A673 (cell line): ENCODE measurements at regions not wholly inside any gene's neighbourhood (a gene's known extent, or its start where the extent isn't known, plus 50 kb on each side); places are given as distances from the start of the nearest gene placed in this dataset.

ENCODE experiments used
- BruUV-seq: library from RNA; stranded (reverse); fragments of 400-500 nt; replicated peaks from 2 replicates; lab custom pipeline; 2021; lab: Mats Ljungman, UMichigan
- CTCF ChIA-PET: fragments of 300-600 bp; sonication (Branson Sonifier 250); formaldehyde crosslinking; loops from one replicate; lab custom pipeline; 2022; ENCODE audit warnings: antibody characterized with exemption; lab: Charles Lee
- POLR2A ChIA-PET: fragments of 300-600 bp; sonication (Branson Sonifier 250); formaldehyde crosslinking; loops from one replicate; lab custom pipeline; 2022; ENCODE audit warnings: antibody characterized with exemption; ENCODE audit not compliant: low non-redundant PET; lab: Charles Lee
- DNase-seq: peaks from one replicate; pipeline ENCODE4 v3.0.0-alpha.2; 2015; ENCODE audit warnings: low spot score
- H3K27ac ChIP-seq: fragments of 200-600 bp; sonication (generic); 2 replicates; pipeline ENCODE4 v1.5.1; 2016; ENCODE audit warnings: mixed run types, low read depth, mild to moderate bottlenecking, mixed read lengths, antibody characterized with exemption, low read length; ENCODE audit not compliant: poor library complexity, severe bottlenecking
- H3K27me3 ChIP-seq: fragments of 200-600 bp; sonication (generic); replicated peaks from 2 replicates; pipeline ENCODE4 v1.6.1; 2017; ENCODE audit warnings: mixed run types, low read depth, mild to moderate bottlenecking, mixed read lengths, antibody characterized with exemption, low read length; ENCODE audit not compliant: insufficient read depth, poor library complexity
- H3K36me3 ChIP-seq: fragments of 200-600 bp; sonication (generic); 2 replicates; pipeline ENCODE4 v1.6.1; 2016; ENCODE audit warnings: mixed run types, mild to moderate bottlenecking, mixed read lengths, antibody characterized with exemption, low read length; ENCODE audit not compliant: insufficient read depth, poor library complexity, severe bottlenecking
- H3K4me1 ChIP-seq: fragments of 200-600 bp; sonication (generic); 2 replicates; pipeline ENCODE4 v1.6.1; 2017; ENCODE audit warnings: mixed run types, mild to moderate bottlenecking, mixed read lengths, antibody characterized with exemption, low read length; ENCODE audit not compliant: insufficient read depth, poor library complexity, severe bottlenecking
- H3K4me3 ChIP-seq: fragments of 200-600 bp; sonication (generic); 2 replicates; pipeline ENCODE4 v1.5.1; 2016; ENCODE audit warnings: low read depth, mixed run types, mild to moderate bottlenecking, mixed read lengths, low read length; ENCODE audit not compliant: poor library complexity, severe bottlenecking
- H3K9me3 ChIP-seq: fragments of 200-600 bp; sonication (generic); 2 replicates; pipeline ENCODE4 v1.6.1; 2016; ENCODE audit warnings: mixed run types, low read depth, mild to moderate bottlenecking, mixed read lengths, antibody characterized with exemption, low read length; ENCODE audit not compliant: poor library complexity, severe bottlenecking
- CTCF ChIP-seq: fragments of 300-800, 200-600 bp; sonication (generic); conservative IDR thresholded peaks from 2 replicates; pipeline ENCODE4 v1.5.1; 2017; ENCODE audit warnings: low read depth, mild to moderate bottlenecking, antibody characterized with exemption, low read length, moderate library complexity, mixed read lengths
- EZH2 ChIP-seq: fragments of 200-600 bp; sonication (generic); IDR thresholded peaks from 2 replicates; pipeline ENCODE4 v1.6.1; 2017; ENCODE audit warnings: borderline replicate concordance, low read depth, mild to moderate bottlenecking, mixed read lengths, antibody characterized with exemption, low read length; ENCODE audit not compliant: poor library complexity, severe bottlenecking
- intact Hi-C: fragments of 100-400 bp; cut with micrococcal nuclease; formaldehyde crosslinking; loops from one replicate; pipeline ENCODE4 v1.10.0; 2022; ENCODE audit not compliant: unreplicated experiment

GRCh38 chr14:41377932-41378331 lies 228.7 kb upstream of the LRFN5 start:
- no peaks in the 10 kb centered on the region for H3K27me3 ChIP-seq
- CTCF ChIA-PET: no interaction called here
- no peak overlapping the region for H3K27ac ChIP-seq
- no peak overlapping the region for H3K4me3 ChIP-seq
- no peaks in the 10 kb centered on the region for H3K4me1 ChIP-seq
- no peaks in the 10 kb centered on the region for H3K9me3 ChIP-seq
- no TSS peak for BruUV-seq
- intact Hi-C loops: no loop called here
- DNase-seq: no peak
- TF ChIP-seq EZH2 (no peak), CTCF (no peak)
- POLR2A ChIA-PET: no interaction called here
- H3K36me3 ChIP-seq: no peaks in the 10 kb centered on the region

GRCh38 chr14:41374092-41374491 lies 232.6 kb upstream of the LRFN5 start:
- TF ChIP-seq CTCF: no peak
- TF ChIP-seq EZH2: no peak
- POLR2A ChIA-PET: no interaction called here
- no peaks in the 10 kb centered on the region for H3K4me1 ChIP-seq
- H3K9me3 ChIP-seq: no peaks in the 10 kb centered on the region
- intact Hi-C loops: no loop called here
- no TSS peak for BruUV-seq
- no peak for DNase-seq
- no peak overlapping the region for H3K27ac ChIP-seq
- H3K27me3 ChIP-seq: no peaks in the 10 kb centered on the region
- no peak overlapping the region for H3K4me3 ChIP-seq
- CTCF ChIA-PET: no interaction called here
- H3K36me3 ChIP-seq: no peaks in the 10 kb centered on the region

GRCh38 chr14:41362139-41362538 lies 244.5 kb upstream of the LRFN5 start:
- POLR2A ChIA-PET: no interaction called here
- TF ChIP-seq EZH2 (no peak), CTCF (no peak)

More at GRCh38 chr14:41362139-41362538, 244.5 kb upstream of the LRFN5 start:
- no peaks in the 10 kb centered on the region for H3K36me3 ChIP-seq
- H3K9me3 ChIP-seq: no peaks in the 10 kb centered on the region
- H3K4me3 ChIP-seq: no peak overlapping the region
- no peaks in the 10 kb centered on the region for H3K4me1 ChIP-seq
- H3K27ac ChIP-seq: no peak overlapping the region
- H3K27me3 ChIP-seq: no peaks in the 10 kb centered on the region
- intact Hi-C loops: no loop called here
- CTCF ChIA-PET: no interaction called here
- DNase-seq: peak; percentile 28
- BruUV-seq: no TSS peak
